ENCODE measurements at regions not wholly inside any gene's neighbourhood (a gene's known extent, or its start where the extent isn't known, plus 50 kb on each side); places are given as distances from the start of the nearest gene placed in this dataset.

DNA sequence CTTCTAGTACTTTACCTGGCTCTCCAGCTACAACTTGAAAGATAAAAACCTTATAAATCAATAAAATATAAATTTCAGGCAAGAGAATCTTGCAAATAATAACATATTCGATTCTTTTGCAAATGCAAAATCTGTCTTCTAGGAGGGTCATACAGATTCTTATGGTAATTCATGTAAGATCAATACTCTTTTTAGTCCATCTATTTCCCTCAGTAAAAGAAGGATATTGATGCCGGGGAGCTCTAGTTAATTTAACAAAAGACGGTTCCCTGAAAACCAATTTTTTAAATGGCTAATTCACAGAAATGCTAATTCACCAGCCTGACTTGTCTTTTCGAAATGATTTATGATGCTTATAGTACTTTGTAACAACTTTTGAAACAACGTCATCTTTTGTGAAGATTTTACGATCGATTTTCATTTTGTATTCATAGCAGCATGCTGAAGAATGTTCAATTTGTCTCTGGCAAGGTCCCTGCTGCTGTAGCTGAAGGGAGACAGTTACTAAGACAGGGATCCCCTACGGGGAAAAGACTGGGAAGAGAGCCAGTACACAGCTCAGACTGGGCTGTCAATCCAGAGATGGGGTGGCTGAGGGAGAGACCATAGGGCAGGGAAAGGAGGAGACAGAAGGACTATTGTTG lies 90.6 kb upstream of the SPAG17 start:
- no peak for DNase-seq (ENCODE audit: extremely low read depth in 1 of 11, low read depth in 9 of 11, low spot score in 4 of 11)

DNA sequence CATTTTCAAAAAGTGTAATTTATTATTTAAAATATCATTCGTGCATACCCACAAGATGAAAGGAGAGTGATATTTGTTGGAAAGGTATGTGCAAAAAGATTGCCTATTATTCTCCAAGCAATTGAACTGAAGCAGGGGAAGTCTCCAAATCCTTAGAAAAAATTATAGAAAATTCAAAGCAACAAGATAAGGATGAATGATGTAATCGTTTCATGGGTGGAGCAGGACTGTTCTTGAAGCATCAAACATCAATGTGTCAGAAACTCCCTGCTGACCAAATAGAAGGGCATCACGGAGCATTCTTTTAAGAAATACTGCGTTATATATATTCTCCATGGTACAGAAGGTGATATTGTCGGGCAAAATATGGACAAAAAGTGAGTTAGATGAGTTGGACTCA lies 87.9 kb upstream of the SPAG17 start:
- no peak for DNase-seq (ENCODE audit: extremely low read depth in 1 of 11, low read depth in 9 of 11, low spot score in 4 of 11)

DNA sequence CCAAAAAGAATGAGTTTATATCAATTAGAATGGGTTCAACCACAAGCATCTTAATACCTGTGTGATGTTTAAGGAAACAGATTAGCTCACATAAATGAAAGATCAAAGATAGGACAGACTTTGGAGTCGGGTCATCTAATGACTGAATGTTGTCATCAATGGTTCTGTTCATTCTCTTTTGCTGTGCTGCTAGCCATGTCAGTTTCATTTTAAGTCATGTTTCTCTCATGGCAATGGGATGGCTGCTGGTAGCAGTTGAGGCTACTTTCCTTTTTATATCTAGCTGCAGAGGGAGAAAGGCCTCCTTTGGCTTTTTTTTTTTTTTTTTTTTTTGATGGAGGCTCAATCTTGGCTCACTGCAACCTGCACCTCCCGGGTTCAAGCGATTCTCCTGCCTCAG lies 86.9 kb upstream of the SPAG17 start:
- DNase-seq (ENCODE audit: extremely low read depth in 1 of 11, low read depth in 9 of 11, low spot score in 4 of 11): no peak

DNA sequence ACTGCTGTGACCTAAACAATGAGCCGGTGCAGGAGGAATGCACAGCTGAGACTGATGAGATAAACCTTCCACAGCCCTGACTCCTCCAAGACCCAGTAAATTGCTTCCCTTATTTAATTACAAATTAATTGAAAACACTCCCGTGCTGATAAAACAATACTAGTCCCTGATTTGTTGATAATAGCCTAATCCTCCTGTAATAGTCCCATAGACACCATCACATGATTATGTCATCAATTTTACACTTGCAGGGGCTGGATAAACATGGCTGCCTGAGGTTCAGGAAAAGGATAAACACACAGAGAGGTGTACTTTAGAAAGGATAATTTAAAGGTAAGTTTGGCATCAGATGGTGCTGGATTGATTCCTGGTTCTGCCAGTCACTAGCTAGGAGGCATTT lies 84.6 kb upstream of the SPAG17 start:
- no peak for DNase-seq (ENCODE audit: extremely low read depth in 1 of 11, low read depth in 9 of 11, low spot score in 4 of 11)

DNA sequence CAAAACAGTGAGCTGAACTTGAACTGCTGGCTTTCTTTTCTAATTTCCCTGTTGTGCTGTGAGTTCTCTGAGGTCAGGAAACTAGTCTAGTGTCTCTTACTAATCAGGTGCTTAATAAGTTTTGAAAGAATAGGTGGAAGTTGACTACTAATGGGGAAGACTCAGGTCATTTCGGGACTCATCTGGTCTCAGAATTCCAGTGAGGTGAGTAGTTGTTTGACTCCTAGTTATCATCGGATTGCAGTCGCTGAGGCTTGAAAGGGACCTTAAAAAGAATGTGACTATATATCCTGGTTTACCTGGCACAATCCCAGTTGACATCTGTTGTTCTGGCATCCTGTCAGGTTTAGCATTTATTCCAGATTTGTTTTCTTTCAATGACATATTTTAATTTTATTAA lies 81.4 kb upstream of the SPAG17 start:
- DNase-seq (ENCODE audit: extremely low read depth in 1 of 11, low read depth in 9 of 11, low spot score in 4 of 11): no peak

DNA sequence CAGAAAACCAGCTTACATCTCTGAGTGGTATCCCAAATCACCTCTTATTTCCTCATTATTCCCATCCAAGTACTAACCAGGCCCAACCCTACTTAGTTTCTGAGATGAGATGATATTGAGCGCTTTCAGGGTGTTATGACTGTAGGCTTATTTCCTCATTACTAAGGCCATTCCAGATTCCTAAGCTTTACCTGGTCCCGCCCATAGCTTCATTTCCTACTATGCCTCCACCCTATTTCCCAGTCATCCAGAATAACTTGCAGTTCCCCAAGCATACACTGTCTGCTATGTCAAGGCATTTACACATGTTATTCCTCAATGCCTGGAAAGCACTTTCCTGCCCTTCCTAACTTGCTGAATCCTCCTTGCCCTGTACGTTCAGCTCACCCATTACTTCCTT lies 79.3 kb upstream of the SPAG17 start:
- DNase-seq (ENCODE audit: extremely low read depth in 1 of 11, low read depth in 9 of 11, low spot score in 4 of 11): no peak

DNA sequence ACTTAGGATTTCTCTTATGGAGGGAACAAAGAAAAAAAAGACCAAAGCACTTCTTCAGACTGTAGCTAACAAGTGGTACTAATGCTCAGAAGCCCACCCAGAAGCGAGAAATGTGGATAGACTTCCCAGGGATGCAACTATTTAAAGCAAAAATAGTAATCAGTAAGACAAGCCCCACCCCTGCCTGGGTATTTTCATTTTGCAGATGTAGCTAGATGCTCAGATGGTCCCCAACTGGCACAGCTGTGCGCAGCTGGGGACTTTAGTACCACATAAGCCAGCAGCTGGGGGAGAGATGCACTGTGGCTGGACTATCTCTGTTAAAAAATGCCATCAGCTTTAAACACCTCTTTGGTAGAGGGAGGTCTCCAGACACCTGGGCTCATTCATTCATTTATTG lies 77.8 kb upstream of the SPAG17 start:
- DNase-seq (ENCODE audit: extremely low read depth in 1 of 11, low read depth in 9 of 11, low spot score in 4 of 11): no peak

DNA sequence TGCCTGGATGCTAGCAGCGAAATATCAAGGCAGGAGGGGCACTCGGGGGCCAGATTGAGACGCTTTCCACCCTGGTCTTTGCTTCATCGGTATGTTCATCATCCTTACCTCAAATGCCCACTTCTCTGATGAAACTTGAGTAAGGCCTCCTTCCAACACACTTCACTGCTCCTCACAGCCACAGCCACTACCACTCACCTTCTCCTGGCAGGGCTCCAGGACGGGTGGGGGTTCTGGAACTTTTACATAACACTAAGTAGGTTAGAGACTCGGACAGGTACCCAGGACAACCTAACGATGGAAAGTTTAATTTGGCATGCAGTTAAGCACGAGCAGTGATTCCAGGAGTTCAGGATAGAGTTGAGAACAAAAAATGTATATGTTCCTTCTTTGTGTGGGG lies 73.9 kb upstream of the SPAG17 start:
- no peak for DNase-seq (ENCODE audit: extremely low read depth in 1 of 11, low read depth in 9 of 11, low spot score in 4 of 11)

DNA sequence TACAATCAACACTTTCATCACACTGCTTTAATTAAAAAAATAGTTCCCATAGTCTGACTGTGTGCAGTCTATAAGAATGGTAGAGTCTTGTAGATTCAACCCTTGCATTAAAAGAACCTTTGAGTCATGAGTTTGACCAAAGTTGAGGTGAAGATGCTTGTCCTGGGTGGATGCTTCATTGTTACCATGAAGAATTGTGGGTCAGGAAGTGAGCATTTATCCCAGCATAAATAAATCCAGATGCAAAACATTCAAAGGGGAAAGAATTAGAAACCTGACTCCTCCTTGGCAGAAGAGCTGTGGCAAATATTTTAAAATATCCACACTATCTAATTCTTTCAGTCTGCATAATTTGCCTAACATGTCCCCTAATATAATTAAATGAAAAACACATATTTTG lies 72.9 kb upstream of the SPAG17 start:
- no peak for DNase-seq (ENCODE audit: extremely low read depth in 1 of 11, low read depth in 9 of 11, low spot score in 4 of 11)

DNA sequence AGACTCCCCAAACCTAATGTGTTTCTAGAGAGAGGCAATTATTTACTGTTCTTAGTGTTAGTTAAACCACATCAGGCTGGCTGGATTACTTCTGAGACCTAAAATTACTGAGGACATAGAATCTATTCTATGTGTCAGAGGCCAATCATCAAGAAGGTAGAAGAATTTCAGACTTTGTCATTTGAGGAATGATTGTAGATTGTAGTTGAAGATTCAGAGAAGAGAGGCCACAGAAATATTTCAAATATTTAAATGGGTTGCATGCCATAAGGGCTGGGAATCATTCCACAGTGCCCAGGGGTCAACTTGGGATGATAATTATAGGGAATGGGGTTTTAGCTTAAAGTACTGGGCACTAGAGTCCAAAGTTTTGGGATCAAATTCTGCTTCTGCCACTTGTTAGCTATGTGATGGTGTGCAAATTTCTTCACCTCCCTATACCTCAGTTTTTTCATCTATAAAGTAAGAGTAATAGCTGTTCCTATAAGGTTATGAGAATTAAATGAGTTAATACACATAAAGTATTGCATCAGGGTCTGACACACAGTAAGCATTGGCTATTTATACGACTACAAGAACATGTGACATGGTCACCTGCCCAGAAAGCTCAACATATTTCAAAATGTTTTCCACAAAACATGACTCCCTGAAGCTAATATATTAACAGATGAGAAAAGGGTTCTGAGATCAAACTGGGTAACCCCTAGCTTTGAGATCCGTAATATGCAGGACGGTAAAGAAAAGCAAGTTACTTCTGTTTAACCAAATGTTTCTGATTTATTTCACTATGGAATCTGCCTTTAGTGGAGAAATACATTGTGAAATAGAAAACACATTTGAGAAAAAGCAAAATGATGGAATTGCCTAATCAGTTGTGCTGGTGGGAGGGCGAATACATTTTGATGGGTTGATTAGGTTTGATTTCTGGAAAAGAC lies 69.7 kb upstream of the SPAG17 start:
- DNase-seq (ENCODE audit: extremely low read depth in 1 of 11, low read depth in 9 of 11, low spot score in 4 of 11): no peak

DNA sequence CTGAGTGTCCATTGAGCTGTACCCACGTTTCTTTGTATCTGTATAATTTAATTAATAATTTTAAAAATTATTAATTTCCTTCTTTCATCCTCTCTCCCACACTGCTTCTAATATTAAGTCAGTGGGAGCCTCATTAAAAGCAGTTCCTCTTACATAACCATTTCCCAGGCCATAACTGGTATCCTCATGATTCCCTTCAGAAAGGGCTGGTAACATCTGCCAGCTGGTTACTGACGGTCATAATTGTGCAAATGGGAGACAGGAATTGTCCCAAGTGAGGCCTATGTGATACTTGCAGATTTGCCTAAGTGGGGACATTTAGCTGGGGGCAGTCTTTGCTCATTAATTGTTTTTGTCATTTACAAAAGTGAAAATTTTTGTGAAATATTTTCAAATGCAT lies 69.0 kb upstream of the SPAG17 start:
- peak in 1 of 11 donors; percentile 14 for DNase-seq (ENCODE audit: extremely low read depth in 1 of 11, low read depth in 9 of 11, low spot score in 4 of 11)

DNA sequence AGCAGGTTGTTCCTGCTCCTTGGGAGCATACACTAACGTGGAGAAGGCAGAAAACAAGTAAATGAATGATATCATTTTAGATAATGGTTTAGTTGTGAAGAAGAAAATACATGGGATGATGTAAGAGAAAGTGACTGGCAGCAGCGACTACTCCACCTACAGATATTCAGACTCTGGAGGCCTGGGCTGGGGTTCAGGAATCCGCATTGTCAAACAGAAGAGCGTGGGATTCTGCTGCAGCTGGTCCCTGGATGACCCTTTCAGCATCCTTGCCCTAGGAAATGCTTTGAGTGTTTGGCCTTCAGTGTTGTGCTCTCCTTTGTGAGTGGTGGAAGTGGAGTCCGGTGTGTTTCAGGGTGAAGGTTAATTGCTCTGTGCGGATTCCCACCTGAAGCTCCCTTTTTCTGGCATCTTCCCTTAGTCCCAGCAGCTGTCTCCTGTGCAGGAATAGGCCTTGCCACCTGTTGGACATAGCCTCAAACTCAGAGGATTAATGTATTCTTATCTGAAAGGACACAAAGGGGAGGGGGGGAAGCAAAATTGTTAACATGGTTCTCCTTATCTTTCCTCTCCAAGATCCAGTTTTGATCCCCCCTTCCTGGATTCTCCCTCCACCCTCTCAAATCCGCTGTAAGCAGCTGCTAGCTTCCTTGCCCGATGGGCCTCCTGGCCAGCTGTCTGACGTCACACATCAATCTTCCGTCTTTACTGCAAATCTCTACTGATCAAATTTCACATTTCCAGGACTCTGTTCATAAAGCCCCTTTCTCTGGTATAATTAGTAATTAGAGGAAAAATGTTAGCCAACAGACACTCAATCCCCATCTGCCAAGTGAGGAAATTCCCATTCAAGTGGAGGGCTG lies 68.3 kb upstream of the SPAG17 start:
- no peak for DNase-seq (ENCODE audit: extremely low read depth in 1 of 11, low read depth in 9 of 11, low spot score in 4 of 11)

DNA sequence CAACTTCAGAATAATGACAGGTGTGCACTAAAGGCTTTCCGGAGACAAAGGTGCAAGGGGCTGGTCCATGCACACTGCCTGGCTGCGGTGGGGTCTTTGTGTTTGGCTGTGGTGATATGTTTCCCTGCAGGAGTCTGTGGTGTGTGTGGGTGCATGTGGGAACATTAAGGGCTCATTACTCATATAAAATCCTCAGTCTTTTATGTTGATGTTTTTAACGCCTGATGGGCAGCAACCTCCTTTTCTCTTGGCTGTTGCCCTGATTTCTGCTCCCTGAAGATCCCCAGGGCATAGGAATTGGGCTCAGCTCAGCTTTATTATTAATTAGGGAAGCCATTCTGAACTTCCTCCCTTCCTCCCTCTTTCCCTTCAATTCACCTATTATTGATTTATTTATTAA lies 67.6 kb upstream of the SPAG17 start:
- DNase-seq (ENCODE audit: extremely low read depth in 1 of 11, low read depth in 9 of 11, low spot score in 4 of 11): no peak

DNA sequence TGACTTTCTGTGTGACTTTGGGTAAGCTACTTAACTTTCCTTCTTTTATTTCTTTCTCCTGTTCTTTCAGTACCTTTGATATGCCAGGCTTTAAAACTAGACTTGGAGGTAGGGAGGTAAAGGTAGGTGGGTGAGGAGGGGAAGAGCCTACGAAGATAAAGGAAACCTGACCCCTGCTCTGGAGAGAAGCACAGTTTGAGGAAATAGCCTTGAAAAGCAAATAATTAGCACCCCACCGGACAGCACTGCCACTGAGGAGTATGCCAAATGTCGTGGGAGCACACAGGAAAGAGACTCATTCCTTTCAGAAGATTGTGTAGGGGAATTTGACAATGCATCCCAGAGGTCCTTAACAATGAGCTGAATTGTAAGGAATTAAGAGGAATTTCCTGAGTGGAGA lies 65.2 kb upstream of the SPAG17 start:
- DNase-seq (ENCODE audit: extremely low read depth in 1 of 11, low read depth in 9 of 11, low spot score in 4 of 11): no peak

DNA sequence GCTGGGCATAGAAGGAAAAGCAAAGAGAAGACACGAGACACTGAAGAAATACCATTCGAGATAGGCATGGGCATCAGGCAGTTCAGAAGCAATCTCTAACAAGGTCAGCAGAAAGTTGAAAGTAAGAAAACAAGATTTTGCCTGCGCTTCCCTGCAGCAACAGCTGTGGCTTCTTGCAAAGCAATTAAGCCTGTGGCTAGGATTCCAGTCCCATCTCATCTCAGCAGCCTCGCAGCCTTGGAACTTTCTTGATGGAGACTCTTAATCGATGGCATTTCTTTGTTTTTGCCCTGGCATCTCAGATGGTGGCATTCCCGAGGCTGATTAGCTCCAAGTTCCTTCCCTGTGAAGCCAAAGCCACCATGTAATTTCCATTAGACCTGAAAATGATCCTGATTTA lies 64.6 kb upstream of the SPAG17 start:
- DNase-seq (ENCODE audit: extremely low read depth in 1 of 11, low read depth in 9 of 11, low spot score in 4 of 11): no peak

DNA sequence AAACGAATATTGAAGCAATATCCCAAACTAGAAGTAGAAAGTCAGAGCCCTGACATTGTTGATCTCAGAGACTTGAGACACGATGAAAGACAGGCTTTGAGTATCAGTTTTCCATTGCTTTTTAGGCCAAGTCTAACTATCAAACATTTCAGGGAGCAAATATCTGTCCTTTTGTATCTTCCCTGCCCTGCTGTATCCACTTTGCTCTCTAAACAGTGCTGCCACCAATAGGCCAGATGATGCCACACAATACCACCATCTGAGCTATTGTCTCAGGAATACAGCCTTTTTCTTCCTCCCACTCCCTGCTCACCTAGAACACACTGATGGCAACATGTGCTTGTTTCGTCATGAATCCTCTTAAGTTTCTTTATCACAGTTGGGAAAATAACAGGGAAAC lies 62.6 kb upstream of the SPAG17 start:
- no peak for DNase-seq (ENCODE audit: extremely low read depth in 1 of 11, low read depth in 9 of 11, low spot score in 4 of 11)

DNA sequence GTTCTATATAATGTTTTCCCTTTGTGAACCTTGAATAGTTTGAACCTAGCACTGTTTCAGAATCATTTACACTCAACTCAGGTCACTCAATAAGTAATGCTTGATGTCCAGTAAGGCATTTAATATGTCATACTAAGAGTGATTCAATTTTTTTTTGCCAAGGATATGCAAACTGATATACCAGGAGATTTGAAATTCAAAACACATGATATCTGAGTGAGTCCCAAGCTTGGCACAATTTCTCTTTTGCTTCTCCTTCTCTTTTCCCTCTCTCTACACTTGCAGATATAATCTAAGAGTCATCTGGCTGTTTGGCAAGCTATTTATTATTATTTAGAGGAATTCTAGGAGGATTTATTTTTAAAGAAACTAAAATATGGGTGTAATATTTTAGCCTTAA lies 61.6 kb upstream of the SPAG17 start:
- no peak for DNase-seq (ENCODE audit: extremely low read depth in 1 of 11, low read depth in 9 of 11, low spot score in 4 of 11)

DNA sequence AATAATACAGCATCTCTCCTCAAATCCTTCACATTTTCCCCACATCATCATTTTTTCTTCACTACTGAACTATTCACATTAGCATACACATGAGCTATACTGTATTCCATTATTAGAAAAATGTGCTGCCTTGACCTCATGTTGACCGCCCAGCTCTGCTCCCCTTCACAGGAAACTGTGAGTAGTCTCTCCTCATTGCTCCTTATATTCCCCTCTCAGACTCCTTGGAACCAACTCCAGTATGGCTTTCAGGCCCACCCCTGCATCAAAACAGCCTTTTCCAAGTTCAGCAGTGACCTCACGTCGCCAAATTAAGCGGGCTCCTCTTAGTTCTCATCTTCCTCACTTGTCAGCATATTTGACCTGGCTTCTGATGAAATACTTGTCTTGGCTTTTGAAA lies 59.2 kb upstream of the SPAG17 start:
- no peak for DNase-seq (ENCODE audit: extremely low read depth in 1 of 11, low read depth in 9 of 11, low spot score in 4 of 11)

DNA sequence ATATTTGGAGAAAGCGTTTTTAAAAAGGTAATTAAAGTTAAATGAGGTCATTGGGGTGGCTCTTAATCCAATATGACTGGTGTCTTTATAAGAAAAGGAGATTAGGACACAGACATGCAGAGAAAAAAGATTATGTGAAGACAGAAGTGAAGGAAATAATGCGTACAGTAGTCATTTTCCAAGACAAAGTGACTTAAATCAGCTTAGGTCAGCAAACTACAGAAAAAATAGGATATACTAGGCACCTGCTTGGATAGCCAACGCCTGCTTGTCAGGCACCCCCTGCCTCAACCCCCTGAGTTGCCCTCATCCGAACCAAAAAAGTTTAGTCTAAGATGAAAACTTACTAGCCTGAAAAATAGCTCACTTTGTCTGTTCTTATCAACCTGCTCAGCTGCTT lies 58.2 kb upstream of the SPAG17 start:
- no peak for DNase-seq (ENCODE audit: extremely low read depth in 1 of 11, low read depth in 9 of 11, low spot score in 4 of 11)

Data from renal cortex interstitium (tissue), 11 donors.